ENCODE measurements at regions not wholly inside any gene's neighbourhood (a gene's known extent, or its start where the extent isn't known, plus 50 kb on each side); places are given as distances from the start of the nearest gene placed in this dataset.

GRCh38 chr13:111954661-111955411 lies 112.1 kb upstream of the SOX1 start:
- no peak for DNase-seq

GRCh38 chr13:111955412-111956065 lies 111.4 kb upstream of the SOX1 start:
- DNase-seq, result no peak

DNA sequence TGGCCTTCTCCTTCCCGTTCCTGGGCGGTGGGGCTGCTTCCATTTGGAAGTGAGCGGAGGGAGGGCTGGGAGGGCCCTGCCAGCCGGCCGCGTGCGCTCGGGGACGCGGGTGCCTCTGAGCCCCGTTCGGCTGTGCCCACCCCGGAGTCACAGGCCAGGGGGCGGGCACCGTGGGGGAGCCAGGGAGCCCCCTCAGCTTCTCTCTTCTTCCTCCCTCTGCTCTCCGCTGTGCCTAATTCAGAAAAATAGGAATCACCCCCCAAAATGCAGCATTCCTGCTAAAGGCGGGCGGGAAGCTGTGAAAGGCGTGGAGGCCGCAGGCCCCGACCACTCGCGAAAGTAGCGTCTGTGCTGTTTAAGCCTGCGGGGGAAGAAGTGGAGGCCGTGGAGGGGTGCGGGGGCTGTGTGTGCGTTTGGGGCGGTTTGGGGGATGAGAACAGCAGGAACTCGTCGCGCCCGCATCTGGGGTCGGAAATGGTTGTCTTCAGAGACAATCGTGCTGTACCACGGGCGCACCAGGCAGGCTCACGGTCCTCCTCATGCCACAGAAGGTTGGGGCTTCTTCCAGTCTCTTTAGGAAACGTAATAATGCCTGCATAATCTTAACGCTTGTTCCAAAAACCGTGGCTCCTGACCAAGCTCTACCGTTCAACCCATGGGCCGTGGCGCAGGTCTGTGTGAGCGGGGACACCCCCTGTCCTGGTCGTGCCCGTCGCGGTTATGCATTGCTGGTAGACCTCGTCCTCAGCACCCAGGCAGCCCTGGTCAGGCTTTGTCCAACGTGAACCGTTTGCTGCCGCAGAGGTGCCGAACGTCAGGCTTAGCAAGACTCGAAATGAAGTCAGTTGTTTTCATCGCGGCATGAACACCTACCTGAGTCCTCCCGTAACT lies 110.4 kb upstream of the SOX1 start:
- DNase-seq, result no peak

- DNase-seq, result no peak
Observed at GRCh38 chr13:111957913-111958450, 109.0 kb upstream of the SOX1 start.

- no peak for DNase-seq
Observed at GRCh38 chr13:111958612-111959395, 108.1 kb upstream of the SOX1 start.

DNA sequence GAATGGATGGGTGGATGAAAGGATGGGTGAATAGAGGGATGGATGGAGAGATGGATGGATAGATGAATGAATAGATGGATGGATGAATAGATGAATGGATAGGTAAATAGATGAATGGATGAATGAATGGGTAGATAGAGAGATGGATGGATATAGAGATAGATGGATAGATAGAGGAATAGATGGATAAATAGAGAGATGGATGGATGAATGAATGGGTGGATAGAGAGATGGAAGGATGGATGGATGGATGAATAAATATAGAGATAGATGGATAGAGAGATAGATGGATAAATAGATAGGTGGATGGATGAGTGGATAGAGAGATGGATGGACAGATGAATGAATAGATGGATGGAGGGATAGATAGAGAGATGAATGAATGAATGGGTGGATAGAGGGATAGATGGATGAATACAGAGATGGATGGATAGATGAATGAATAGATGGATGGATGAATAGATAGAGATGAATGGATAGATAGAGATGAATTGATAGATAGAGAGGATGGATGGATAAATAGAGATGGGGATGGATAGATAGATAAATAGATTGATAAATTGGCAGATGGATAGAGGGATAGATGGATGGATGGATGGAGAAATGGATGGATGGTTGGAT lies 106.7 kb upstream of the SOX1 start:
- DNase-seq, result no peak

DNA sequence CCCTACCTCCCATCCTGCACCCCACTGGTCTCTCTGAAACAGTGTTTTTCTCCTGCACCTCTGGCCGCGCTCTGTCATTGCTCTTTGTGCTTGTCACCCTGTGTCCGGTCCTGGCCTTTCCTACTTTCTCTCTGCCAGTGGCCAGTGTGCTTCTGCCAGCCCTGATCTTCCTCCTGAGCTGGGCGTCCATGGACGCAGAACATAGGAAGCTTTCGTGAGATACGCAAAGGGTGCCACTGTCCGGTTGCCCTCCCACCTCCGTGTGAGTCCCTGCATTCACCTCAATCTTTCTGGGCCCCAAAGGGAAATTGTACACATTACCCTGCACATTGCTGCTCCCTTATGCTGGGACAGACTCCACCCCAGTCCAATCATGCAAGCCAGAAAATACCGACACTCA lies 105.7 kb upstream of the SOX1 start:
- DNase-seq, result no peak

DNA sequence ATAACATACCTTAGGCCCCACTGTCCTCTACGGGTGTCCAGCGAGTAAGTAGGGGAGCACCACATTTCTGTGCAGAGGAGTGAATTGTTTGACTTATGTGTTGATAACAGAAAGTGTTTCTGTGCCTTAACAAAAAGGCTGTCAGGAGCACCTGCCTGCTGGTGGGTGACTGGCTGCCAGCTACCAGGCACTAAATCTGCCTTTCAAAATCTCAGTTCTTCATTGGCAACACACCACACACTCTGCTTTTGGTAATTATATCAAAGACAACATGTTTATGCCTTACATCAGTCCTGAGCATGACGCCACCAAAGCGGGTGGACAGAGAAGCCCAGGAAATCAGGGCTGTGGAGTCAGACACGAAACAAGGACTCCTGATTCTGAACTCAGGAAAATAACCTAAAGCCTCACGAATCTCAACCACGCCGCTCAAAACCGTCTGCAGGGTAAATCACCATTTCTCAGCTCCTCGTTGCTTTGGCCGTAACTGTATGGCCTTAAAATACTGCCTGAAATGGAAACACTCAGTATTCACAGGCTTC lies 105.2 kb upstream of the SOX1 start:
- no peak for DNase-seq

DNA sequence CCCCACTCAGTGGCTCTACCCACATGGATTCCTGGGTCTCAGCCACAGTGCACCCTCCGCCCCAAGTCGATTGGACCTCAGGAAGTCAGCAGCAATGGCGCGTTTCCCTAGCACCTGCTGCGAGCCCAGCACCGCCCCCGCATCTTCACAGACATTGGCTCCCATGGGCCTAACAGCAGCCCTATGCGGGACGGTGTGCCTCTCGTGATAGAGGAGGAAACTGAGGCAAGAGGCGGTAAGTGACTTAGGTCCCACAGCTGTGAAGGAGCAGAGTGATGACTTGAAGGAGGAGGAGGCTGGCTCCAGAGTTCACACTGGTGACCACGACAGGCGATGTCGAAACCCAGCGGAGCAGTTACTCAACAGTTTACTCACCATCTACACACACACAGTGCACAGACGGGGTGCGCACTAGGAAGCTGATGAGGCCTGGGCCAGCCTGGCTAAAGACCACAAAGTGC lies 104.5 kb upstream of the SOX1 start:
- no peak for DNase-seq

- no peak for DNase-seq
Observed at GRCh38 chr13:111963031-111963430, 103.9 kb upstream of the SOX1 start.

DNA sequence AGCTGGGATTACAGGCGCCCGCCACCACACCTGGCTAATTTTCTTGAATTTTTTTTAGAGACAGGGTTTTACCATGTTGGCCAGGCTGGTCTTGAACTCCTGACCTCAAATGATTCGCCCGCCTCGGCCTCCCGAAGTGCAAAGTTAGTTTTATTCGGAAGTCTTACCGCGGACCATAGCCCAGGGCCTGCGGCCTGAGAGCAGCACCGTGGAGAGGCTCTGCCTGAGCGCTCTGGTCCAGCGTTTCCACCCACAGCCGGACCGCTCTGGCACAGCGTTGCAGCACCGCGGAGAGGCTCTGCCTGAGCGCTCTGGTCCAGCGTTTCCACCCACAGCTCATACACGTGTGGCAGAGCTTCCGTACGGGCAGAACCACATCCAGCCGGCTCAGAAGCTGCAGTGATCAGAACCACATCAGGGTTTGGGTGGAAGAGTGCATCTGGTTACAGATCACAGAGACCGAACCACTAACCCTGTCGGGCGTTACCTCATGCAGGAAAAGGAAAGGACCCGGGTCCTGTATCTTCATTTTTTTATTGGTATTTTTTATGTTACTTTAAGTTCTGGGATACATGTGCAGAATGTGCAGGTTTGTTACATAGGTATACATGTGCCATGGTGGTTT lies 102.4 kb upstream of the SOX1 start:
- DNase-seq, result no peak

DNA sequence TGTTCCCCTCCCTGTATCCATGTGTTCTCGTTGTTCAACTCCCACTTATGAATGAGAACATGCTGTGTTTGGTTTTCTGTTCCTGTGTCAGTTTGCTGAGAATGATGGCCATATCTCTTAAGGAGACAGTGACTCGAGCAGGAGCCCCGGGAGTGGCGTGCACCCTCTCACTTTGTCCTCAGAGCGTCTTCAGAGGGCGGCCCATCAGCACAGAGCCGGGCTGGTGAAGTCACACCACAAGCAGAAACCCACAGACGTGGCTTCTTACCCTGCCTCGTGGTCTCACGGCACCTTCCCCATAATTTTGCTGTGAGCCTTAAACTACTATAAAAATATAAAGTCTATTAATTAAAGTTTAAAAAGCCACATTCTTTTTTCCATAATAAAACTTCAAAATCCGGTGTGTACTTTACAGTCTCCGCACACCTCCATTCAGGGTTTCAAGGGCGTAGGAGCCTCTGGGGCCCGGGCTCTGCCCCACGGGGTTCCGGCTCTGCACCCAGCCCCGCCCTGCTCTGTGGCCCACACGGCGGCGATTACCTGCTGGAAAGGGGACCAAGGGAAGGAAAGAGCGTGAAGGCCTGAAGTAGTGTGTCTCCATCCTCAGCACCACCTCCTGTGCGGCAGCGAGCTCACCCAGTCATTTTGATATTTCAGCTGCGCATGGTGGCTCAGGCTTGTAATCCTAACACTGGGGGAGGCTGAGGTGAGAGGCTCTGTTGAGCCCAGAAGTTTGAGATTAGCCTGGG lies 101.3 kb upstream of the SOX1 start:
- DNase-seq, result no peak

GRCh38 chr13:111966933-111967332 lies 100.0 kb upstream of the SOX1 start:
- DNase-seq, result no peak

DNA sequence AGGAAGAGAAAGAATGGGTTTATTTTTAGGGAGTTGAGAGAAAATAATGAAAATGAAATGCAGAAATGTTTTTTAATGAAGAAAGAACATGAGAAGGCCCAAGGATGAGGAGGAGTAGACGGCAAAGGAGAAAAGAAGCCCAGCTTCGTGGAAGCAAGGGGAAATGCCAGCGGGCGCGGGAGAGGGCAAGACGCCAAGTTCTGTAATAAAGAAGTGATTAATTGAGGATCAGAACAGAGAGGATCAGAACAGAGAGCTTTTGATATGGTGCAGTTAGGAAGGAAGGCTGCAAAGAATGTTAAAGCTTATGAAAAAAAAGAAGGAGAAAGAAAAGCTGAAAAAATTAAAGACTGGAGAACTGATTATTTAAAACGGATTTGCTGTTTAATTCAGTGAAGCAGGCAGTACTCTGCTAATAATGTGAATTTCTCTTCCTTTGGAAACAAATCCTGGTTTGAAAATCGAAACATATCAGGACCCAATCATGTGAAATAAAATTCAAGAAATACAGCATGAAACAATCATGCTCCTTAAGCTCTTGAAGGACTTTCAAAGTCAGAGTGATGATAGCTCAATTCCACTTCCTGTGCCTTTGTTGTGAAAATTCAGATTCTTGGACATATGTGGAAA lies 99.3 kb upstream of the SOX1 start:
- no peak for DNase-seq

DNA sequence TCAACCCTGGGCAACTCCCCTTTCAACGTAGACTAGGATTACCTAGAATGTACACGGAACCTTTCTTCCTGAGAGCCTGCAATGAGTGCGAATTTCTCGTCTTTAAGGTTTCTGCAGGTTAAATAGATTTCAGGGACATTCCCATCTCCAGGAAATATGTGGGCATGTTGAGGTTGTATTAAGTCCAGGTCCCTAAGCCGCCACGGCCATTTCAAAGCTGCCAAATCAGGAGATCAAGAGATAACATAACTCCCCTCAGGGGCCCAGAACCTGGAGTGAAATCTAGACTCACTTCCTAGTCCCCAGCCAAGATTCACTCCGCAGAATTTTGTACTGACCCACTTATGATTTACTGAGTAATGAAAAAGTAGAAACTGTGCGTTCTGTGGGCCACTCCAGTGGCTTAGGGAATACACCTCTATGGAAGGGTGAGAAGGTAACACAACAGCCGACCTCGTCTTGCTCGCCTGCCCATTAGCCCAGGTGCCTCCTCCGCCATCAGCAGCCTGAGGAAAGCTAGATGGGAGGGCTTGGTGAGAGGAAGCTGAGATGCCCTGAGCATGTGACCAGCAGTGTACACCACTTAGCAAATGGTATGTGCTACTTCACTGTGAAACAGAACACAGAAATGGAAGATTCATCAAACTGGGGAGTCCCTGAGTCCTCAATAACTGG lies 98.5 kb upstream of the SOX1 start:
- no peak for DNase-seq

GRCh38 chr13:111969551-111970135 lies 97.3 kb upstream of the SOX1 start:
- DNase-seq, result no peak

GRCh38 chr13:111970494-111971141 lies 96.3 kb upstream of the SOX1 start:
- no peak for DNase-seq

All from NCI-H2171 treated with DMSO at 0.1 percent for 48 hours (cell line).